Right renal cortex interstitium (tissue), 3 donors: ENCODE measurements at regions not wholly inside any gene's neighbourhood (a gene's known extent, or its start where the extent isn't known, plus 50 kb on each side); places are given as distances from the start of the nearest gene placed in this dataset.

ENCODE experiments used
- DNase-seq, 3 donors: peaks; one replicate each; pipeline ENCODE4 v3.0.0-alpha.2; 2013; ENCODE audit warnings: low read depth in 3 of 3, low spot score in 2 of 3

GRCh38 chr4:15362541-15362940, 65.3 kb upstream of the C1QTNF7 start:
- no peak for DNase-seq

DNA sequence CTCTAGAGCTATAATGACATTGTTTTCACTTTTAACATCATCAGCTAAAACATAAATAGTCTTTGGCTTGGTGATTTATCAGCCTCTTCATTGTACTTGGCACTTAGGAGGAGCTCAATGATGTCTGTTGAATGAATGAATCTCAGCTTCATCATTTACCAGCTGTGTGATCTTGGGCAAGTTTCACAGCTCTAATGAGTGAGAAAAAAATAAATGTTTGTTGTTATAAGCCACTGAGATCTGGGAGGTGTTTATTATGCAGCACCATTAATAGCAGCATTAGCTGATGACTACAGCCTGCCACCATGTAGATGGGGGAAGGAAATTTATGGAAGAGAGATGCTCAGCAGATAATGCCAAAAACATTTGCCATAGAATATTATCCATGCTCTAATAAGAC, 63.6 kb upstream of the C1QTNF7 start:
- no peak for DNase-seq

DNA sequence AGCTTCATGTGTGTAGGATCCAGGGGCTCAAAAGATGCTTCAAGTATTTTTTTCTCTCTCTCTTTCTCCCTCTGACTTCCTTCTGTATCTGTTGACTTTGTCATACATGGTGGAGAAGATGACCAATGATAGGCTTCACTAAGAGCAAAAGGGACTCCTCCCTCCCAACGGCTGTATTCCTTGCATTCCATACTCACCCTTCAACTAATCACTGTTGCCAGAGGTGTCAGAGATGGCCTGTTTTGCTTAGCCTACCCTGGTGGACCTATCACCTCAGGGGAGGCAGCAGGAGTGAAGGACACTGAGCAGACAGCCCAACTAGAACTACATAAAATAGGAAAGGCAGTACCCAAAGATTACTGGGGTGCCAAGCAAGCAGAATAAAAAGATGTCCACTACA, 62.2 kb upstream of the C1QTNF7 start:
- no peak for DNase-seq

DNA sequence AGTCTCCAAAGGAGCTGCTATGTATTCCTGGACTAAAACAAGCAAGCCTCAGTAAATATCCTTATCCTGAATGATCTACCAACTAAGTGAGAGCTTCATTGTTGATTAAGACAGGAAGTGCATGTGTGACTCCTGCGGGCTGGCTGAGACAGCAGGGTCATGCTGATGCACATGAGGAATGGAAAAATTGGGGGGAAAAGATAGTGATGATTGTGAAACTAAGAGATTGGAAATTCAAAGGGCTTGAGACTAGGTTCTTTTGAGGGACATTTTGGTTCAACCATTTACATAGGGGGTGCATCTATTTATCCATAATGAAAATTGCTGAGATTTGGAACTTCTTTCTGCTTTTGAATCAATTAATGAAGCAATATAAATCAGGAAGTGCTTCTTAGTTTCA, 61.1 kb upstream of the C1QTNF7 start:
- no peak for DNase-seq

GRCh38 chr4:15368856-15369255, 59.0 kb upstream of the C1QTNF7 start:
- no peak for DNase-seq

DNA sequence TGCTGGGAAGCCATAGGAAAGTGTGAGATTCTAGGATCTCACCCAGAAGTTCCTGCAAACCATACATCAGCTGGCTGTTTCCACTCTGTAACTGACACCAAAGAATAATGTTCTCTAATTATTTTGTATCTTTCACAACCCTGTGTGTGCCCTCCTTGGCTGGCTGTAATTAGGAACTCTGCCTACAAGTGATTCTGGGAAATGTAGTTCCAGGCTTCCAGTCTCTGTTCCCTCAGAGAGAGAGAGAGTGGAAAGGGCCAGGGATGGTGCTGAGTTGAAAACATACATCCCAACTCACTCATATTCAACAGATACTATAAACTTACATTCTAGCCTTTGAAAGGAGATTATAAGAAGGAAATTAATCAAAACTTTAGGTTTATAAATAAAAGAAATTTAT, 57.5 kb upstream of the C1QTNF7 start:
- DNase-seq = no peak

DNA sequence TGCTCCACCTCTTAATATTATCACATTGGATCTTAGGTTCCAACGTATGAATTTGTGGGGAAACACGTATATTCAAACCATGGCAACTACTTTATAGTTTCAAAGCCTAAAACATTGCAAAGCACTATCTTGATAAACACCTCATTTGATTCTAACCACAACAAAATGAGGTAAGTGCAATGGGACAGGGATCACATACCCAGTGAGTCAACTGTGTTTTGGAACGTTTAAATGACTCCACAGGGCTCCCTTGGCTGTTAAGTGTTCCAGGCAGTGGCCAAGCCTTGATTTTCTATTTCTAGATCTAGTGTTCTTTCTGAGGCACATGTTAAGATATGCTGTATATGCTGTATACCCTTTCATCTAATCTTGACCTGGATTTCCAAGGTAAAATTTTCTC, 54.5 kb upstream of the C1QTNF7 start:
- no peak for DNase-seq

GRCh38 chr4:15374656-15375055, 53.2 kb upstream of the C1QTNF7 start:
- DNase-seq = no peak

DNA sequence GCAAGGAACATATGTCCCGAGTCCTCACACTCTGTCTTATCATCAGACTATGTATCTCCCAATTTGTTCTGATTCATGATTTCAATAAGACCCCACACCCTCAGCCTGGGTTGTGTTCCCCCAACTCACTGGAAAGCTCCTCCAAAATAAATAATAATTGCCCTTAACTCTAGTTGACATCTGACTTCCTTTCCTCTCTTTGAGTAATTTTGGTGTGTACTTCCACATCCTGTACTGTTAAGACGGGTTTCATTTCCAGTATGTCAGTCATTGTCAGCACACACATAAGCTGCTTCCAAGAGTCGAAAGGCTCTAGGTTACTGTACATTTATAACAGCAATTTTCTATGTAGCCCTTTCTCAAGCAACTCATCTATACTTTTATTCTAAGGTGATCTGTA, 52.2 kb upstream of the C1QTNF7 start:
- no peak for DNase-seq

- DNase-seq = no peak
Measured at GRCh38 chr4:15376145-15376544, 51.7 kb upstream of the C1QTNF7 start.

GRCh38 chr4:15376594-15376993, 51.2 kb upstream of the C1QTNF7 start:
- DNase-seq = no peak
